GM12872 (cell line): ENCODE measurements at regions not wholly inside any gene's neighbourhood (a gene's known extent, or its start where the extent isn't known, plus 50 kb on each side); places are given as distances from the start of the nearest gene placed in this dataset.

Experiments
- CTCF ChIP-seq: IDR thresholded peaks from 3 replicates; pipeline ENCODE4 v1.5.1; 2011; ENCODE audit warnings: low read depth, mild to moderate bottlenecking, low read length, moderate library complexity; ENCODE audit not compliant: insufficient read depth

- TF ChIP-seq CTCF: no peak
Observed at GRCh38 chr1:90864681-90865080, 147.6 kb upstream of the BARHL2 start.

- TF ChIP-seq CTCF: no peak
Observed at GRCh38 chr1:90862782-90863181, 145.7 kb upstream of the BARHL2 start.

- TF ChIP-seq CTCF: no peak
Observed at GRCh38 chr1:90856463-90857007, 139.4 kb upstream of the BARHL2 start.

GRCh38 chr1:90854397-90854924, 137.4 kb upstream of the BARHL2 start:
- no peak for TF ChIP-seq CTCF

GRCh38 chr1:90851711-90852050, 134.6 kb upstream of the BARHL2 start:
- no peak for TF ChIP-seq CTCF

GRCh38 chr1:90850898-90851710, 134.0 kb upstream of the BARHL2 start:
- TF ChIP-seq CTCF: peak; percentile 70

GRCh38 chr1:90850181-90850897, 133.2 kb upstream of the BARHL2 start:
- TF ChIP-seq CTCF: no peak
